ENCODE measurements at regions not wholly inside any gene's neighbourhood (a gene's known extent, or its start where the extent isn't known, plus 50 kb on each side); places are given as distances from the start of the nearest gene placed in this dataset.

DNA sequence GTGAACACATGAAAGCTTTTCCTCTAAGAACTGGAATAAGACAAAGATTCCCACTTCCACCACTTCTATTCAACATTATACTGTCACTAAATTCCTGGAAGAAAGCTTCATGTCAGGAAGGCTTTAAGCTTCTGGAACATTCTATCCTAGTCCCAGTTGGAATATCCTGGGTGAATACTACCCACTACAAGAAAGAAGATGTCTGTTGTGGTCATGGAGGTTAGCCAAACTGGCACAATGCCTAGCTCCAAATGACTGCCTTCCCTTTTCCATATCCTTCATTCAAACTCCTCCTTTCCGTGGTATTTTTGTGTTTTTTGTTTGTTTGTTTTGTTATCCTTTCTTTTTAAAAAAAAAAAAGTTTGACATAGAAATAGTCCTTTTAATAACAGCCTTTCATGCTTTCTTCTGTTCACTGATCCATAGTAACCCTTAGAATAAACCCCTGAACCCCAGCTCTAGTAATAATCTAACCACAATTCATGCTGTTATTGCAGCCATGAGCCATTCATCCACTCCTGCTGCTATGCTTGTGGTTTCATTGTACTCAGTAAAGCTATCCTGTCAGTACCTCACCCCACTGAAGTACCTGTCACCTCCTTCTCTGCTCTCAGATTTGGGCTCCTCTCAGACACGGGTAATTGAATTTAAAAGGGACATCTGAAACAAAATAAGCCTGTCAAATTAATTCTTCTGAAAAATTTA is 447.5 kb downstream of the IGSF11 start:
- no peaks in the 10 kb centered on the region for H3K27me3 ChIP-seq (ENCODE audit: control insufficient read depth in 1 of 2, insufficient read depth in 2 of 2, low read length in 2 of 2)
- H3K9me3 ChIP-seq (ENCODE audit: control insufficient read depth in 2 of 2, low read length in 2 of 2): no peaks in the 10 kb centered on the region
- H3K36me3 ChIP-seq (ENCODE audit: control insufficient read depth in 2 of 2, insufficient read depth in 2 of 2, low read length in 2 of 2): no peaks in the 10 kb centered on the region
- H3K4me3 ChIP-seq (ENCODE audit: low read length in 2 of 2): no peak overlapping the region
- H3K9ac ChIP-seq (ENCODE audit: low read length in 2 of 2): no peak overlapping the region
- H3K27ac ChIP-seq (ENCODE audit: low read length): no peak overlapping the region
- no peaks in the 10 kb centered on the region for H3K4me1 ChIP-seq (ENCODE audit: control insufficient read depth, insufficient read depth, low read length)

DNA sequence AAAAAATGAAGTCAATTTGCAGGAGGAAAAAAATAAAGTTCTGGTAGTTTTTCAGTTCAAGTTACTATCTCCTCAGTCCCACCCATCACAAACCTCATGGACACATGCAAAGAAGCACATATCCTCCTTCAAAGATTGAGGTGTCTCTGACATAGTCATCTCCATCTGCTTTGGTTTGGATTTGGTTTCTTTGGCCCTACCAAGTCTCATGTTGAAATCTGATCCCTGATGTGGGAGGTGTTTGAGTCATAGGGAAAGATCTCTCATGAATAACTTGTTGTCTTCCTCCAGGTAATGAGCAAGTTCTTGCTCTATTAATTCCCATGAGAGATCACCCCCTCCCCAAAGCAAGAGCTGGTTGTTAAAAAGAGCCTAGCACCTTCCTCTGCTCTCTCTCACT is 446.8 kb downstream of the IGSF11 start:
- H3K9ac ChIP-seq (ENCODE audit: low read length in 2 of 2): no peak overlapping the region
- no peak overlapping the region for H3K4me3 ChIP-seq (ENCODE audit: low read length in 2 of 2)
- H3K36me3 ChIP-seq (ENCODE audit: control insufficient read depth in 2 of 2, insufficient read depth in 2 of 2, low read length in 2 of 2): no peaks in the 10 kb centered on the region
- no peaks in the 10 kb centered on the region for H3K9me3 ChIP-seq (ENCODE audit: control insufficient read depth in 2 of 2, low read length in 2 of 2)
- H3K27ac ChIP-seq (ENCODE audit: low read length): no peak overlapping the region
- H3K27me3 ChIP-seq (ENCODE audit: control insufficient read depth in 1 of 2, insufficient read depth in 2 of 2, low read length in 2 of 2): no peaks in the 10 kb centered on the region
- no peaks in the 10 kb centered on the region for H3K4me1 ChIP-seq (ENCODE audit: control insufficient read depth, insufficient read depth, low read length)

DNA sequence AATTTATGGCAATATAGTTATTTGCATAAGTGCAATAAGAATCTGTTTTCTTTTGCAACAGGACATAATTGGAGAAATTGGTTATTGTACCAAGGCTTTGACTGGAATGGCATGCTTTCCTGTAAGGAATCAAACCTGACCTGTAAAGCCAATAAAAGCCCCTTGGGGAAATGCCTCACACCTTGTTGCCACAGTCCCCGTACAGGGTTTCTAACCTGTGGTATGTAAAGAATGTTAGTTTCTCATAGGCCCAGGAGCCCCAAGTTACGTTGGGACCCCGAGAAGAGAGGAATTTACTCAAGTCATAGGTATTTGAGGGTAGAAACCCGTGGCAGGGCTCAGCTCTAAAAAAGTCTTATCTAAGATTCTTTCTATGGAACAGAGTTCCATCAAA is 441.4 kb downstream of the IGSF11 start:
- Histone ChIP-seq H3K27me3 (ENCODE audit: control insufficient read depth in 1 of 2, insufficient read depth in 2 of 2, low read length in 2 of 2) (no peaks in the 10 kb centered on the region), H3K9me3 (ENCODE audit: control insufficient read depth in 2 of 2, low read length in 2 of 2) (no peaks in the 10 kb centered on the region), H3K4me3 (ENCODE audit: low read length in 2 of 2) (no peak overlapping the region), H3K4me1 (ENCODE audit: control insufficient read depth, insufficient read depth, low read length) (no peaks in the 10 kb centered on the region), H3K27ac (ENCODE audit: low read length) (no peak overlapping the region), H3K36me3 (ENCODE audit: control insufficient read depth in 2 of 2, insufficient read depth in 2 of 2, low read length in 2 of 2) (no peaks in the 10 kb centered on the region), H3K9ac (ENCODE audit: low read length in 2 of 2) (no peak overlapping the region)

DNA sequence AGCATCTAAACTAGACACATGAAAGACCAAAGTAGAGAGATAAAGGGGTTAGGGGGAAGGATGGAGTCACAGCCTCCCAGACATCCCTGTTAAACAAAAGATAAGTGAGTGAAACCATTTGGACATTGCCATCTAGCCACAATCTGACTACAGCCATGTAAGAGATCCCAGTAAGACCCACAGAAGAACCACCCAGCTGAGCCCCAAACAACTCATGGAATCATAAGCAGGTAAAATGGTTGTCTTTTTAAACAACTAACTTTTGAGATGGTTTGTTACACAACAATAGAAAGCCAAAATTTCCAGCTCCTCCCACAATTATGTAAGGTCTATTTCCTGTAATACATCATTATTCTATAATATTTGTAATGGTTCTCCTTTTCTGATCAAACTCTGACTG is 437.5 kb downstream of the IGSF11 start:
- Histone ChIP-seq H3K9ac (ENCODE audit: low read length in 2 of 2) (no peak overlapping the region), H3K4me3 (ENCODE audit: low read length in 2 of 2) (no peak overlapping the region), H3K27me3 (ENCODE audit: control insufficient read depth in 1 of 2, insufficient read depth in 2 of 2, low read length in 2 of 2) (no peaks in the 10 kb centered on the region), H3K36me3 (ENCODE audit: control insufficient read depth in 2 of 2, insufficient read depth in 2 of 2, low read length in 2 of 2) (no peaks in the 10 kb centered on the region), H3K4me1 (ENCODE audit: control insufficient read depth, insufficient read depth, low read length) (no peaks in the 10 kb centered on the region), H3K9me3 (ENCODE audit: control insufficient read depth in 2 of 2, low read length in 2 of 2) (no peaks in the 10 kb centered on the region), H3K27ac (ENCODE audit: low read length) (no peak overlapping the region)

DNA sequence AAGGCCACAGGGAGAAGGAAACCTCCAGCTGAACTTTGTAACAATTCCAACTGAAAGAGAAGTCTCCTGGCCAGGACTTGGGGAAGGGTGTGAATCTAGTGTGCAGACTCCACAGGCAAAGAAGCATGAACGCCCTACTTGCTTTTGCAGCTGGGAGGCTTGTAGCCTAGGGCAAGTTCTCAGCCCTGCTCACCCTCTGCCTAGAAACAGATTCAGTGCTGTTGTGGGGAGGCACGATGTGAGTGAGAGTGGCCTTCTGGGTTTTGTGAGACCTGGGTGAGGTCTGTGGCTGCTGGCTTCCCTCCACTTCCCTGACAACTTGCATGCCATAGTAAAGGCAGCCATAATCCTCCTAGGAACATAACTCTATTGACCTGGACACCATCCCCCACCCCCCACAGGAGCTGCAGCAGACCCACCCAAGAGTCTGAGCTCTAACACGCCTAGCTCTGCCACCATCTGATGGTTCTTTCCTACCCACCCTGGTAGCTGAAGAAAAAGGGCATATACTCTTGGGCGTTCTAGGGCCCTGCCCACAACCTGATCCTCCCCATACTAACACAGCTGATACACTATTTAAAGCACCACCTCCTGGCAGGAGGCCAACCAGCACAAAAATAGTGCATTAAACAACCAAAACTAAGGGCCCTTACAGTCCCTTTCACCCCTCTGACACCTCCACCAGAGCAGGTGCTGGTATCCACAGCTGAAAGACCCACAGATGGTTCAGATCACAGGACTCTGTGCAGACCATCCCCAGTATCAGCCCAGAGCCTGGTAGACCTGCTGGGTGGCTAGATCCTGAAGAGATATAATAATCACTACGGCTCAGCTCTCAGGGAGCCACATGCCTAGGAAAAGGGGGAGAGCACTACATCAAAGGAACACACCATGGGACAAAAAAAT is 426.5 kb downstream of the IGSF11 start:
- Histone ChIP-seq H3K27me3 (ENCODE audit: control insufficient read depth in 1 of 2, insufficient read depth in 2 of 2, low read length in 2 of 2) (no peaks in the 10 kb centered on the region), H3K4me3 (ENCODE audit: low read length in 2 of 2) (no peak overlapping the region), H3K9me3 (ENCODE audit: control insufficient read depth in 2 of 2, low read length in 2 of 2) (peaks cover 0 to 3% of the 10 kb centered on the region in 2 donors), H3K36me3 (ENCODE audit: control insufficient read depth in 2 of 2, insufficient read depth in 2 of 2, low read length in 2 of 2) (no peaks in the 10 kb centered on the region), H3K9ac (ENCODE audit: low read length in 2 of 2) (no peak overlapping the region), H3K27ac (ENCODE audit: low read length) (no peak overlapping the region), H3K4me1 (ENCODE audit: control insufficient read depth, insufficient read depth, low read length) (no peaks in the 10 kb centered on the region)

DNA sequence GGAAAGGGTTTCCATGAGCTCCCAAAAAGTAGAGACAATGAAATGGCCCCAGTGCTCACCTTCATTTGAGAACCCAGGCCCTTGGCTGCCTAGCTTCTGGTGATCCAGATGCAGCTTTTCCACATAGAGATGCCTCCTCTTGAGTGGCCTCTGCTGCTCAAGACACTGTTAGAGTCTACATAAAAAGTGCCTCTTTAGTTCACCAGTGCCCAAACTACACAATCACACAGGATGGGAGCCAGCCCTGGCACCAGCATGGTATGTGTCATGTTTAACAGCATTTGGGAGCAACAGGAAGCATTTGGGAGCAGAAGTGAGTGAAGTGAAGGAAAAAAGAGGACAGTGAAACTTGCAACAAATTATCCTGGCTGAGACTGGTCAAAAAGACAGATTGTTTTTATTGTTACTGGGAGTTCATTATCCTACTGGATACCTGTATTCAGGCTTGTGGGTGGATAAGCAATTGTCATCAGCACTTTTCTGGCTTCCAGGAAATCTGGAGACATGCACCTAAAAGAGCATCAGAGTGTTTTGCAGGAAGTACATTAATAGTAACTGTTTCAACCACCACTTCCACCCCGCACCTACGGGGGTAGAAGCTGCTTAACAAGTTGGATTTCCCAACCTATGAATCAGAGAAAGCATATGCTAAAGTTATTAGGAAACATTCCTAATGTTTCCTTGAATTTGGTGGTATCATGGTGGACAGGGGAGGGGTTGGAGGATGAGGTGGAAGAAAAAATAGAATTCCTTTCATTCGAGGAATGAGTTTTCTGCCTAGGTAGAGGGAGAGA is 416.2 kb downstream of the IGSF11 start:
- Histone ChIP-seq H3K9me3 (ENCODE audit: control insufficient read depth in 2 of 2, low read length in 2 of 2) (no peaks in the 10 kb centered on the region), H3K4me1 (ENCODE audit: control insufficient read depth, insufficient read depth, low read length) (no peaks in the 10 kb centered on the region), H3K27ac (ENCODE audit: low read length) (no peak overlapping the region), H3K36me3 (ENCODE audit: control insufficient read depth in 2 of 2, insufficient read depth in 2 of 2, low read length in 2 of 2) (no peaks in the 10 kb centered on the region), H3K9ac (ENCODE audit: low read length in 2 of 2) (no peak overlapping the region), H3K27me3 (ENCODE audit: control insufficient read depth in 1 of 2, insufficient read depth in 2 of 2, low read length in 2 of 2) (no peaks in the 10 kb centered on the region), H3K4me3 (ENCODE audit: low read length in 2 of 2) (no peak overlapping the region)

DNA sequence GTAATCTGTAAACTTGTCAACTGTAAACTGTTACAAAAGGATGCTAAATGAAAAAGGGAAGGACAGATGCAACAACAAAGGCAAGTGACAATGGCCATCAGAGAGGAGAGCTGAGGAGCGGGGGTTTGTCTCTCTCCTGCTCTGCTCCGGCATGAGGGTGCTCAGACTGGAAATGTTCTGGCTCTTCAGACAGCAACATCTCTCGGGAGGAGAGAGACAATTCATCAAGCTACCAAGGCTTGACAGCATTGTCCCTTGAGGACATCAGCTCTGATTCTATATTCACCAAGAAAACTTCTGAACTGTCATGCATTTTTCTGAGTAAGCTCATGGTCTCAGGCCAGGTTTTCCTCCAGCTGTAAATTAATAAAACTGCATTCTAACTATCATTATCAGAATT is 408.2 kb downstream of the IGSF11 start:
- H3K36me3 ChIP-seq (ENCODE audit: control insufficient read depth in 2 of 2, insufficient read depth in 2 of 2, low read length in 2 of 2): no peaks in the 10 kb centered on the region
- no peak overlapping the region for H3K4me3 ChIP-seq (ENCODE audit: low read length in 2 of 2)
- H3K27ac ChIP-seq (ENCODE audit: low read length): no peak overlapping the region
- H3K4me1 ChIP-seq (ENCODE audit: control insufficient read depth, insufficient read depth, low read length): no peaks in the 10 kb centered on the region
- no peaks in the 10 kb centered on the region for H3K27me3 ChIP-seq (ENCODE audit: control insufficient read depth in 1 of 2, insufficient read depth in 2 of 2, low read length in 2 of 2)
- H3K9me3 ChIP-seq (ENCODE audit: control insufficient read depth in 2 of 2, low read length in 2 of 2): no peaks in the 10 kb centered on the region
- no peak overlapping the region for H3K9ac ChIP-seq (ENCODE audit: low read length in 2 of 2)

DNA sequence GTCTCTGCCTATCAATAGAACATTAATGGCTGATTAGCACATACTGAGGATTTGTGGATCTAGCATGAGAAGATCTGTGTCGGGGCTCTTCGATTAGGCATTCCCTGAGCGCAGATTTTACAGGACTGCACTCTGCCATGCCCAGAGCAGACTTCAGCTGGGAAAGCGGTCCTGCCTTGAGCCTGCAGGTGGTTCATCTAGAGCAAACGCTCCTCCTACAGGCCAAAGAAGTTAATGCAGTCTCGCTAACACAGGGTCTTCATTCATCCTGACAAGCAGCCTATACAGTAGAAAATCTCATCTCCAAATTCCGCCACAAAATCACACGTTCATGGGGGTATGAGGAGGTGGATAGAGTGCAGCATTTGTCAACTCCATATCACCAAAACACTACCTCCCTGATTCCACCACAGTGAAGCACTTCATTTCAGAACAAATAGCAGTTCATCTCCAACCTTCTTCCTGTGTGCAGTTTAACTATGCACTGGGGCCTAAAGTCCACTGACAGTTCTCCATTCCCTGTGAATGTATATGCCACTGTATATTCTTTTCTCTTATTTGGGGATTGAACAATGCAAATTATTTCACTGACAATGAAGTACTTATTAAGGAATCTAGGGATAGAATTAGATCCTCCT is 405.8 kb downstream of the IGSF11 start:
- H3K27me3 ChIP-seq (ENCODE audit: control insufficient read depth in 1 of 2, insufficient read depth in 2 of 2, low read length in 2 of 2): no peaks in the 10 kb centered on the region
- H3K9me3 ChIP-seq (ENCODE audit: control insufficient read depth in 2 of 2, low read length in 2 of 2): no peaks in the 10 kb centered on the region
- peak overlapping the region in 1 of 2 donors; percentile 44 for H3K4me3 ChIP-seq (ENCODE audit: low read length in 2 of 2)
- H3K36me3 ChIP-seq (ENCODE audit: control insufficient read depth in 2 of 2, insufficient read depth in 2 of 2, low read length in 2 of 2): no peaks in the 10 kb centered on the region
- no peak overlapping the region for H3K9ac ChIP-seq (ENCODE audit: low read length in 2 of 2)
- no peak overlapping the region for H3K27ac ChIP-seq (ENCODE audit: low read length)
- no peaks in the 10 kb centered on the region for H3K4me1 ChIP-seq (ENCODE audit: control insufficient read depth, insufficient read depth, low read length)

DNA sequence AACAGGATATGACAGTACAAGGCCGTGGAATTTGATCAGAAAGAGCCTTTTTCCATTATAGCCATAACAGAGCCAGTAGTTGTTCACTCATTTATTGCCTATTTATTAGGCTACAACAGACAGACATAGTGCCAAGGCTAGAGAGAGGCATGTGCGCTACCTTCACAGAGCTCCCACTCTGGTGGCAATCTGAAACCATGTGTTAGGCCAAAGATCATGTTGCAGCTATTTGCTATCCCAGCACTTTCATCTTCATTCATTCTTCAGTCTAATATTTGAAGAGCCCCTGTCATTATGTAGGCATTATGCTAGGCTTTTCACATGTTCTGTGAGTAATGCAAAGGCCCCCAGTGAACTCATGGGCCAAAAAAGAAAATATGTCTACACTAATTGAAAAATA is 404.8 kb downstream of the IGSF11 start:
- no peak overlapping the region for H3K4me3 ChIP-seq (ENCODE audit: low read length in 2 of 2)
- H3K36me3 ChIP-seq (ENCODE audit: control insufficient read depth in 2 of 2, insufficient read depth in 2 of 2, low read length in 2 of 2): no peaks in the 10 kb centered on the region
- H3K9ac ChIP-seq (ENCODE audit: low read length in 2 of 2): no peak overlapping the region
- no peaks in the 10 kb centered on the region for H3K9me3 ChIP-seq (ENCODE audit: control insufficient read depth in 2 of 2, low read length in 2 of 2)
- no peaks in the 10 kb centered on the region for H3K4me1 ChIP-seq (ENCODE audit: control insufficient read depth, insufficient read depth, low read length)
- H3K27me3 ChIP-seq (ENCODE audit: control insufficient read depth in 1 of 2, insufficient read depth in 2 of 2, low read length in 2 of 2): no peaks in the 10 kb centered on the region
- no peak overlapping the region for H3K27ac ChIP-seq (ENCODE audit: low read length)

DNA sequence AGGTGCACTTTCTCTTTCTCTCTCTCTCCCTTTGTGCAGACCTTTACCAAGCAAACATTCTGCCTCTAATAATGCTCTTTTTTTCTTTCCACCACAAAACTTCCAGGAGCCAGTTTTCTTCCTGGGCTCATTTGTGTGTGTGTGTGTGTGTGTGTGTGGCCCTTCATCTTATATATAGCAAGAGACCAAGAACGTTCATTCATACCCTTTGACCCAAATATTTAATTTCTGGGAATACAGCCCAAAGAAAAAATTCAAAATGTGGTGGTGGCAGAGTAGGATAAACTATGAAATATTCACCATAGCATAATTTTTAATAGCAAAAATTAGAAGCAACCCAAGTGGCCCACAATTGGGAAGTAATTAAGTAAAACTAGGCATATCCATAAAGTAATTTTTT is 398.9 kb downstream of the IGSF11 start:
- H3K4me1 ChIP-seq (ENCODE audit: control insufficient read depth, insufficient read depth, low read length): no peaks in the 10 kb centered on the region
- H3K27me3 ChIP-seq (ENCODE audit: control insufficient read depth in 1 of 2, insufficient read depth in 2 of 2, low read length in 2 of 2): no peaks in the 10 kb centered on the region
- no peak overlapping the region for H3K9ac ChIP-seq (ENCODE audit: low read length in 2 of 2)
- no peak overlapping the region for H3K4me3 ChIP-seq (ENCODE audit: low read length in 2 of 2)
- no peak overlapping the region for H3K27ac ChIP-seq (ENCODE audit: low read length)
- no peaks in the 10 kb centered on the region for H3K9me3 ChIP-seq (ENCODE audit: control insufficient read depth in 2 of 2, low read length in 2 of 2)
- H3K36me3 ChIP-seq (ENCODE audit: control insufficient read depth in 2 of 2, insufficient read depth in 2 of 2, low read length in 2 of 2): no peaks in the 10 kb centered on the region
